Osteoblast (primary cell): ENCODE measurements at regions not wholly inside any gene's neighbourhood (a gene's known extent, or its start where the extent isn't known, plus 50 kb on each side); places are given as distances from the start of the nearest gene placed in this dataset.

Experiments
- DNase-seq: peaks from one replicate; pipeline ENCODE4 v3.0.0; 2011; ENCODE audit warnings: low spot score, mixed read lengths; ENCODE audit not compliant: insufficient read length; ENCODE audit errors: missing footprints
- H2AFZ ChIP-seq: 2 replicates; pipeline ENCODE4 v1.6.0; 2011; ENCODE audit warnings: mild to moderate bottlenecking, low read length
- H3K27ac ChIP-seq: 2 replicates; pipeline ENCODE4 v1.5.1; 2011; ENCODE audit warnings: mild to moderate bottlenecking, low read depth, low read length, moderate library complexity
- H3K27me3 ChIP-seq: 2 replicates; pipeline ENCODE4 v1.6.0; 2012; ENCODE audit warnings: mild to moderate bottlenecking, control low read depth, inconsistent platforms, low read length, moderate library complexity; ENCODE audit not compliant: insufficient read depth
- H3K36me3 ChIP-seq: 2 replicates; pipeline ENCODE4 v1.5.1; 2011; ENCODE audit warnings: mild to moderate bottlenecking, low read length, control low read depth, moderate library complexity; ENCODE audit not compliant: insufficient read depth
- H3K4me1 ChIP-seq: 2 replicates; pipeline ENCODE4 v1.5.1; 2011; ENCODE audit warnings: mild to moderate bottlenecking, low read length, control low read depth, moderate library complexity; ENCODE audit not compliant: insufficient read depth
- H3K4me2 ChIP-seq: 2 replicates; pipeline ENCODE4 v1.6.0; 2011; ENCODE audit warnings: mild to moderate bottlenecking, low read length; ENCODE audit not compliant: insufficient read depth
- H3K4me3 ChIP-seq: fragments of 200-600 bp; sonication (generic); 3 replicates; pipeline ENCODE4 v1.5.1; 2012; ENCODE audit warnings: mild to moderate bottlenecking, low read length, inconsistent platforms; ENCODE audit not compliant: insufficient read depth
- H3K79me2 ChIP-seq: 2 replicates; pipeline ENCODE4 v1.6.0; 2012; ENCODE audit warnings: mild to moderate bottlenecking, low read length, control low read depth, inconsistent platforms; ENCODE audit not compliant: insufficient read depth
- H3K9me3 ChIP-seq: 2 replicates; pipeline ENCODE4 v1.5.1; 2011; ENCODE audit warnings: low read depth, low read length, control low read depth
- H4K20me1 ChIP-seq: 2 replicates; pipeline ENCODE4 v1.6.0; 2012; ENCODE audit warnings: mild to moderate bottlenecking, low read length, control low read depth; ENCODE audit not compliant: insufficient read depth
- TF ChIP-seq, protein P1 (sequence below): IDR thresholded peaks from 2 replicates; pipeline ENCODE4 v1.5.1; 2011; ENCODE audit warnings: mild to moderate bottlenecking, low read depth, low read length, moderate library complexity; ENCODE audit errors: extremely low read depth

DNA sequence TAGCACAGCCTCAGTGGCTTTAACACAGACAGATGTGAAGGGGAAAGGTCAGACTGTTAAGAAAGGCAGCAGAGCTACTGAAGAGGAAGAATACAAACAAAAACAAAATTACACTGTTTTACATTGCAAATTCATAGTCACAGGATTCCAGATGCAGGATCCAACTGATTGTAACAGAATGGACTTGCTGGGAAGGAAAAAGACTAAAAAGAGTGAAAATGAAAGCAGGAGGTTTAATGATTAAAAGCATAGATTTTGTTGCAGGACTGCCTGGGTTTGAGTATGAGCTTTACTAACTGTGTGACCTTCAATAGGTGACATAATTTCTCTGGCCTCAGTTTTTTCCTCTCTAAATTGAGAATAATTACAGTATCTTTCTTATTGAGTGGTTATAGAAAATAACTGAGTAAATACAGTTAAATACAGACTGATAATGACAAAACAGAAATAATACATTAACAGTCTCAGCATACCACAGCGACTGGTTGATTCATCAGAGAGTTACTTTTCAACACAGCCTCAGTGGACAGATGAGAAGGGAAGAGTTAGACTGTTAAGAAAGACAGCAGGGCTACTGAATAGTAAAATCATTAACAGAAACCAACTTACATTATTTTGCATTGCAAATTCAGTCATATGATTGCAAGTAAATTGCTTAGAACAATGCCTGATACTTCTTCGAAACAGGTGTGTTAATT, 704.2 kb upstream of the TENM4 start:
- peak overlapping the region; percentile 56 for H2AFZ ChIP-seq
- no peaks in the 10 kb centered on the region for H3K79me2 ChIP-seq
- H3K27me3 ChIP-seq: no peaks in the 10 kb centered on the region
- H3K4me1 ChIP-seq: no peaks in the 10 kb centered on the region
- no peak for DNase-seq
- no peaks in the 10 kb centered on the region for H3K9me3 ChIP-seq
- H3K27ac ChIP-seq: no peak overlapping the region
- H3K4me2 ChIP-seq: no peak overlapping the region
- no peak overlapping the region for H3K4me3 ChIP-seq
- no peaks in the 10 kb centered on the region for H4K20me1 ChIP-seq
- TF ChIP-seq, protein P1, sequence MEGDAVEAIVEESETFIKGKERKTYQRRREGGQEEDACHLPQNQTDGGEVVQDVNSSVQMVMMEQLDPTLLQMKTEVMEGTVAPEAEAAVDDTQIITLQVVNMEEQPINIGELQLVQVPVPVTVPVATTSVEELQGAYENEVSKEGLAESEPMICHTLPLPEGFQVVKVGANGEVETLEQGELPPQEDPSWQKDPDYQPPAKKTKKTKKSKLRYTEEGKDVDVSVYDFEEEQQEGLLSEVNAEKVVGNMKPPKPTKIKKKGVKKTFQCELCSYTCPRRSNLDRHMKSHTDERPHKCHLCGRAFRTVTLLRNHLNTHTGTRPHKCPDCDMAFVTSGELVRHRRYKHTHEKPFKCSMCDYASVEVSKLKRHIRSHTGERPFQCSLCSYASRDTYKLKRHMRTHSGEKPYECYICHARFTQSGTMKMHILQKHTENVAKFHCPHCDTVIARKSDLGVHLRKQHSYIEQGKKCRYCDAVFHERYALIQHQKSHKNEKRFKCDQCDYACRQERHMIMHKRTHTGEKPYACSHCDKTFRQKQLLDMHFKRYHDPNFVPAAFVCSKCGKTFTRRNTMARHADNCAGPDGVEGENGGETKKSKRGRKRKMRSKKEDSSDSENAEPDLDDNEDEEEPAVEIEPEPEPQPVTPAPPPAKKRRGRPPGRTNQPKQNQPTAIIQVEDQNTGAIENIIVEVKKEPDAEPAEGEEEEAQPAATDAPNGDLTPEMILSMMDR: no peak
- no peaks in the 10 kb centered on the region for H3K36me3 ChIP-seq

DNA sequence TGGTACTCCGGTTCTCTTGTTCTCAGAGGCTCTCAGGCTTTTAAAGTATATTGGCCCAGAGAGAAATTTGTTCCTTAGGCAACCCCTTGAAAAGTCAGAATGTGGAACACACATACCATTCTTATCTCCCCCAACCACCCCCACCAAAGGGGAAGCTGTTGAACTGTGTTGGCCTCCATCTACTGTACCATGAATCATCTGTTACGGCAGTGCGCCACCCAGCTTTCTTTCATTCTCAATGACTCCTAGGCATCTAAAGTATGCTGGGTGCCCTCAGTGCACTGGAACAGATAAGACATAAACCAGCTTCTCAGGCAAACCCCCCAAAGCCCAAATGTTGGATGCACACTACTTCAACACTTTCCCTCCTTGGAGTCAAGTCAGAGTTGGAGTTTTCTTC, 696.2 kb upstream of the TENM4 start:
- TF ChIP-seq, protein P1: no peak
- H3K9me3 ChIP-seq: no peaks in the 10 kb centered on the region
- H3K27ac ChIP-seq: peak overlapping the region; percentile 44
- DNase-seq: no peak
- H4K20me1 ChIP-seq: no peaks in the 10 kb centered on the region
- H3K79me2 ChIP-seq: no peaks in the 10 kb centered on the region
- no peak overlapping the region for H3K4me3 ChIP-seq
- no peaks in the 10 kb centered on the region for H3K27me3 ChIP-seq
- peak overlapping the region; percentile 52 for H3K4me2 ChIP-seq
- no peaks in the 10 kb centered on the region for H3K36me3 ChIP-seq
- H2AFZ ChIP-seq: no peak overlapping the region
- H3K4me1 ChIP-seq: peaks cover 16% of the 10 kb centered on the region

DNA sequence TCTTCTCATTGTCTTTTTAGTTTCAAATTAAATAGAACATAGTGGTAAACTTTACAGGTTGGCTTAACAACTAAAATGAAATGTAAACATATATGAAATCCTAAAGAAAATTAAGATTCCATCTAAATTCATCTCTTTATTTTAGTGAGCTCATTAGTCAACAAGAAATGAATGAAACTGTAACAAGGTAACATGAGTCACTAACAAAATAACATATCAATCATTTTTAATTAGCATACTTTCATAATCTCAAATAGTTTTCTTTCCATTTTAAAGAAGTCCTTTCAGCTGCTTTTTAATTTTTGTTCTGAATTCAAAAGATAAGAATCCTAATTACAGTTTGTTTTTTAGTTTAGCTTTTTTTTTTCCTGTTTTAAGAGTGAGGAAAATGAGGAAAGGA, 688.6 kb upstream of the TENM4 start:
- H3K4me2 ChIP-seq: no peak overlapping the region
- no peaks in the 10 kb centered on the region for H3K36me3 ChIP-seq
- H2AFZ ChIP-seq: no peak overlapping the region
- no peak overlapping the region for H3K4me3 ChIP-seq
- peaks cover 9% of the 10 kb centered on the region for H3K4me1 ChIP-seq
- no peak overlapping the region for H3K27ac ChIP-seq
- no peaks in the 10 kb centered on the region for H3K27me3 ChIP-seq
- no peaks in the 10 kb centered on the region for H3K79me2 ChIP-seq
- H3K9me3 ChIP-seq: no peaks in the 10 kb centered on the region
- no peaks in the 10 kb centered on the region for H4K20me1 ChIP-seq
- no peak for DNase-seq
- TF ChIP-seq, protein P1: no peak

DNA sequence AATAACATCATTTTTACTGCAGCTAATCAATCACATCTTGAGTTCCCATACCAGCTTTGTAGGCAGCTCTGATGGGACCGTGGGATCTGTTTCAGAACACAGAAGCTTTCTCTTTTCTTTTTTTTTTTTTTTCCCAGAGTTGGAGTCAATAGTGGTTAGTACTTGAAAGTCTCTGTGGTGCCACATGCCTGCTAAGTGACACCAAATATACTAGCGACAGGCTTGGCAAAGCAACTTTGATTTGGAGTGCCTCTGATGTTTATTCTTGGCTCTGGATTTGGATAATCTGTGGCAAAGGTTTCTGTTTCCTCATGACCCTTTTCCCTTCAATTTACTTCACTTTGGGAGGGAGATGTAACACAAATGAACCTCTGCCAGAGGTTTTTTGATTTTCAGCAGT, 681.4 kb upstream of the TENM4 start:
- TF ChIP-seq, protein P1: no peak

More for the DNA sequence above, 681.4 kb upstream of the TENM4 start:
- H3K4me3 ChIP-seq: peak overlapping the region; percentile 50
- no peaks in the 10 kb centered on the region for H3K79me2 ChIP-seq
- no peak overlapping the region for H3K27ac ChIP-seq
- no peak for DNase-seq
- no peaks in the 10 kb centered on the region for H4K20me1 ChIP-seq
- peak overlapping the region; percentile 74 for H3K4me2 ChIP-seq
- peaks cover 16% of the 10 kb centered on the region for H3K4me1 ChIP-seq
- no peaks in the 10 kb centered on the region for H3K9me3 ChIP-seq
- H3K27me3 ChIP-seq: no peaks in the 10 kb centered on the region
- H3K36me3 ChIP-seq: no peaks in the 10 kb centered on the region
- H2AFZ ChIP-seq: peak overlapping the region; percentile 82
